LNCaP clone FGC (cell line): ENCODE measurements at regions not wholly inside any gene's neighbourhood (a gene's known extent, or its start where the extent isn't known, plus 50 kb on each side); places are given as distances from the start of the nearest gene placed in this dataset.

ENCODE experiments used
- DNase-seq: peaks from one replicate; pipeline ENCODE4 v3.0.0-alpha.2; 2011; ENCODE audit warnings: low read depth
- H3K4me3 ChIP-seq: 2 replicates; pipeline ENCODE4 v1.5.1; 2011; ENCODE audit warnings: mild to moderate bottlenecking, low read depth, low read length, control low read depth
- CTCF ChIP-seq: IDR thresholded peaks from 2 replicates; pipeline ENCODE4 v1.5.1; 2012; ENCODE audit warnings: mild to moderate bottlenecking; ENCODE audit not compliant: control insufficient read depth, insufficient read depth; ENCODE audit errors: extremely low read depth

- TF ChIP-seq CTCF = no peak
- no peak for DNase-seq
- H3K4me3 ChIP-seq = no peak overlapping the region
These were observed 531.1 kb upstream of the TLE4 start for GRCh38 chr9:79040671-79041070.

DNA sequence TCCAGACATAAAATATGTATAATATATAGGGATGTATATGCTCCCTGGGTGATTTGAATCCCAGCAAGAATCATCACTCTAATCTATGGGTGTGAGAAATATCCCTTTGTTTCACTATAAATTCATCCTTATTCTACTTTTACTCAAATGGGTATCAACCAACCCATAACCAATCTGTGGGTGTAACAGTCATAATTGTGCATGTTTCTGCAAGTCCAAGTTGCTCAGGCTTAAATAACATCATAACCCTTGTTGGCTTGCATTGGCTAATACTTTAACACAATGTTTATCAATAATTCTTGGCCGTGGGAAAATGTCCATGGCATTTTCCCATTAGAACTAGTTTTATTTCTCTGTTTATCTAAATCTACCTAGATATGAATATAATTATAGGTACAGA, 530.5 kb upstream of the TLE4 start:
- no peak for TF ChIP-seq CTCF
- no peak overlapping the region for H3K4me3 ChIP-seq
- DNase-seq = no peak

DNA sequence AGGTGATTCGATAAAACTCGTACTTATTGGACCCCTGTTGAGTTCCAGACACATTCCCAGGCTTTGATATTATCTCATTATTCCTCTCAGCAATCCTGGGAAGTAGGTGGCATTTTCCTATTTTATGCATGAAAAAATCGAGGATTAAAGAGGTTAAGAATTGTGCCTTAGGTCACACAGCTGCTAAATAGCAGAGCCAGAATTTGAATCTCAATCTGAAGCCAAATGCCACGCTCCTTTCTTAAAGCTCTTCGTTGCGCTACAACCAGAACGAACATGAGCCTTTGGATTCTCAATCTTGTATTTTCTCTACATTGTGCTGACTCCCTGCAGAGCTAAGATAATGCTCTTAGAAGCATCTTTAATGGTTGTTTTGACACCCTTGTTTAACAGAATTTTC, 527.8 kb upstream of the TLE4 start:
- H3K4me3 ChIP-seq = no peak overlapping the region
- no peak for DNase-seq
- no peak for TF ChIP-seq CTCF

- no peak for TF ChIP-seq CTCF
- DNase-seq = no peak
- no peak overlapping the region for H3K4me3 ChIP-seq
These were observed 525.4 kb upstream of the TLE4 start for GRCh38 chr9:79046401-79046800.

GRCh38 chr9:79049371-79049770, 522.4 kb upstream of the TLE4 start:
- H3K4me3 ChIP-seq = no peak overlapping the region
- DNase-seq = no peak
- no peak for TF ChIP-seq CTCF

- DNase-seq = no peak
- no peak overlapping the region for H3K4me3 ChIP-seq
- no peak for TF ChIP-seq CTCF
These were observed 518.2 kb upstream of the TLE4 start for GRCh38 chr9:79053598-79053997.

DNA sequence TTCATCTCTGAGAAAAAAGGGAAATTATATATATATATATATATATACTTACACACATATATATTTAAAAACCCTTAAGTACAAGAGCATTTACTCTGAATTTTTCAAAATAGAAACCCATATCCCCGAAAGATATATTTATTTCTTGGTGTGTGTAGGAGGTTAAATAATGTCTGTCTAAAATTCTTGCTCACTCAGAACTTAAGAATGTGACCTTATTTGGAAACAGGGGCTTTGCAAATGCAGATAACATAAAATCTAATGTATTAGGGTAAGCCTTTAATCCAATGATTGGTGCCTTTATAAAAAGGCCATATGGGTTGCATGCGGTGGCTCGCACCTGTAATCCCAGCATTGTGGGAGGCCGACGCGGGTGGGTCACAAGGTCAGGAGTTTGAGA, 517.3 kb upstream of the TLE4 start:
- TF ChIP-seq CTCF = no peak
- DNase-seq = no peak
- no peak overlapping the region for H3K4me3 ChIP-seq
